GM21423 (cell line): ENCODE measurements at regions not wholly inside any gene's neighbourhood (a gene's known extent, or its start where the extent isn't known, plus 50 kb on each side); places are given as distances from the start of the nearest gene placed in this dataset.

Experiments
- ATAC-seq: cut with Tn5 transposase; IDR thresholded peaks from one replicate; pipeline ENCODE4 v1.9.1; 2021; ENCODE audit warnings: mild to moderate bottlenecking, moderate library complexity; ENCODE audit not compliant: unreplicated experiment

- ATAC-seq = no peak
Observed at GRCh38 chr4:11342401-11342800, 86.3 kb downstream of the HS3ST1 start.

- no peak for ATAC-seq
Observed at GRCh38 chr4:11341337-11342043, 87.2 kb downstream of the HS3ST1 start.

- ATAC-seq = peak; percentile 49
Observed at GRCh38 chr4:11338956-11339782, 89.5 kb downstream of the HS3ST1 start.

GRCh38 chr4:11337287-11337686 lies 91.4 kb downstream of the HS3ST1 start:
- ATAC-seq = no peak

- no peak for ATAC-seq
Observed at GRCh38 chr4:11336435-11336834, 92.3 kb downstream of the HS3ST1 start.

- ATAC-seq = no peak
Observed at GRCh38 chr4:11334887-11335286, 93.8 kb downstream of the HS3ST1 start.

- no peak for ATAC-seq
Observed at GRCh38 chr4:11328401-11328800, 100.3 kb downstream of the HS3ST1 start.

- no peak for ATAC-seq
Observed at GRCh38 chr4:11326021-11326420, 102.7 kb downstream of the HS3ST1 start.

- no peak for ATAC-seq
Observed at GRCh38 chr4:11323771-11324170, 104.9 kb downstream of the HS3ST1 start.

- ATAC-seq = no peak
Observed at GRCh38 chr4:11313157-11313943, 115.3 kb downstream of the HS3ST1 start.

GRCh38 chr4:11312389-11312788 lies 116.3 kb downstream of the HS3ST1 start:
- no peak for ATAC-seq

- ATAC-seq = no peak
Observed at GRCh38 chr4:11301075-11301660, 127.5 kb downstream of the HS3ST1 start.

- no peak for ATAC-seq
Observed at GRCh38 chr4:11299836-11300235, 128.9 kb downstream of the HS3ST1 start.

- ATAC-seq = no peak
Observed at GRCh38 chr4:11299016-11299415, 129.7 kb downstream of the HS3ST1 start.

- no peak for ATAC-seq
Observed at GRCh38 chr4:11298451-11298850, 130.2 kb downstream of the HS3ST1 start.

GRCh38 chr4:11297627-11298026 lies 131.1 kb downstream of the HS3ST1 start:
- ATAC-seq = no peak

GRCh38 chr4:11297201-11297600 lies 131.5 kb downstream of the HS3ST1 start:
- ATAC-seq = no peak

- no peak for ATAC-seq
Observed at GRCh38 chr4:11293866-11294265, 134.8 kb downstream of the HS3ST1 start.

GRCh38 chr4:11287055-11287454 lies 141.6 kb downstream of the HS3ST1 start:
- ATAC-seq = peak; percentile 14

GRCh38 chr4:11286533-11286932 lies 142.2 kb downstream of the HS3ST1 start:
- peak; percentile 89 for ATAC-seq

- no peak for ATAC-seq
Observed at GRCh38 chr4:11281720-11282119, 147.0 kb downstream of the HS3ST1 start.
